IMR-90 (cell line): ENCODE measurements at regions not wholly inside any gene's neighbourhood (a gene's known extent, or its start where the extent isn't known, plus 50 kb on each side); places are given as distances from the start of the nearest gene placed in this dataset.

Experiments
- ATAC-seq: fragments of 200-7000 bp; cut with Tn5 transposase; 2 replicates; pipeline ENCODE4 v1.9.1; 2020; ENCODE audit warnings: low read depth, mild to moderate bottlenecking, moderate library complexity
- BruUV-seq: library from RNA; stranded (reverse); fragments of 400-500 nt; replicated peaks from 2 replicates; lab custom pipeline; 2021; lab: Mats Ljungman, UMichigan
- CTCF ChIA-PET: fragments of 300-600 bp; formaldehyde crosslinking; extraction: SDS; loops from one replicate; lab custom pipeline; 2021; ENCODE audit warnings: antibody characterized with exemption; lab: Yijun Ruan, JAX
- POLR2A ChIA-PET: fragments of 300-600 bp; sonication (Branson Sonifier 250); formaldehyde crosslinking; loops from one replicate; lab custom pipeline; 2022; ENCODE audit warnings: antibody characterized with exemption; ENCODE audit not compliant: unreplicated experiment; lab: Charles Lee
- DNase-seq: peaks from one replicate; pipeline ENCODE4 v3.0.0; 2013
- H2AFZ ChIP-seq: replicated peaks from 2 replicates; pipeline ENCODE3; 2013; ENCODE audit warnings: low read length, mild to moderate bottlenecking; ENCODE audit not compliant: poor library complexity
- H2AK5ac ChIP-seq: 2 replicates; pipeline ENCODE4 v1.6.1; 2013; ENCODE audit warnings: low read depth, low read length, inconsistent platforms
- H2AK9ac ChIP-seq: replicated peaks from 2 replicates; pipeline ENCODE3; 2013; ENCODE audit warnings: mild to moderate bottlenecking, low read depth, low read length, moderate library complexity; ENCODE audit not compliant: poor library complexity
- H2BK120ac ChIP-seq: 2 replicates; pipeline ENCODE4 v1.6.1; 2013; ENCODE audit warnings: low read depth, low read length, inconsistent platforms
- H2BK15ac ChIP-seq: 3 replicates; pipeline ENCODE4 v1.6.1; 2013; ENCODE audit warnings: low read depth, low read length, inconsistent platforms
- H2BK20ac ChIP-seq: 2 replicates; pipeline ENCODE4 v1.6.1; 2013; ENCODE audit warnings: low read depth, mild to moderate bottlenecking, inconsistent platforms, low read length, moderate library complexity
- H2BK5ac ChIP-seq: 2 replicates; pipeline ENCODE4 v1.6.1; 2013; ENCODE audit warnings: mild to moderate bottlenecking, low read depth, low read length, inconsistent platforms; ENCODE audit not compliant: poor library complexity, severe bottlenecking
- H3K14ac ChIP-seq: replicated peaks from 2 replicates; pipeline ENCODE4 v1.6.1; 2013; ENCODE audit warnings: low read depth, low read length, inconsistent platforms
- H3K18ac ChIP-seq: 2 replicates; pipeline ENCODE4 v1.6.1; 2013; ENCODE audit warnings: low read depth, low read length, control low read depth
- H3K23ac ChIP-seq: 2 replicates; pipeline ENCODE4 v1.6.1; 2013; ENCODE audit warnings: low read depth, low read length, inconsistent platforms
- H3K27ac ChIP-seq: 2 replicates; pipeline ENCODE4 v1.5.1; 2013; ENCODE audit warnings: mild to moderate bottlenecking, control low read depth, low read length; ENCODE audit not compliant: insufficient read depth
- H3K27me3 ChIP-seq: 2 replicates; pipeline ENCODE4 v1.6.1; 2013; ENCODE audit warnings: low read length; ENCODE audit not compliant: control insufficient read depth, insufficient read depth
- H3K36me3 ChIP-seq: 2 replicates; pipeline ENCODE4 v1.6.1; 2013; ENCODE audit warnings: low read length, mixed read lengths; ENCODE audit not compliant: control insufficient read depth, insufficient read depth
- H3K4ac ChIP-seq: 2 replicates; pipeline ENCODE4 v1.6.1; 2013; ENCODE audit warnings: low read depth, low read length, inconsistent platforms
- H3K4me1 ChIP-seq: 2 replicates; pipeline ENCODE4 v1.6.1; 2013; ENCODE audit warnings: low read length, mixed read lengths; ENCODE audit not compliant: control insufficient read depth, insufficient read depth
- H3K4me2 ChIP-seq: 2 replicates; pipeline ENCODE4 v1.6.1; 2013; ENCODE audit warnings: low read depth, mild to moderate bottlenecking, control low read depth, low read length, moderate library complexity
- H3K4me3 ChIP-seq: 2 replicates; pipeline ENCODE4 v1.5.1; 2013; ENCODE audit warnings: low read depth, mild to moderate bottlenecking, control low read depth, low read length, moderate library complexity; ENCODE audit not compliant: insufficient read depth
- H3K56ac ChIP-seq: 2 replicates; pipeline ENCODE4 v1.6.1; 2013; ENCODE audit warnings: low read length, inconsistent platforms; ENCODE audit not compliant: insufficient read depth; ENCODE audit errors: extremely low read depth
- H3K79me1 ChIP-seq, 2 experiments: 2 replicates each; pipeline ENCODE4 v1.6.1; 2013; ENCODE audit warnings: low read length in 2 of 2, inconsistent platforms in 1 of 2, low read depth in 1 of 2
- H3K9ac ChIP-seq: 2 replicates; pipeline ENCODE4 v1.6.1; 2013; ENCODE audit warnings: low read depth, low read length, control low read depth
- H3K9me1 ChIP-seq: 2 replicates; pipeline ENCODE4 v1.6.1; 2013; ENCODE audit warnings: low read length, inconsistent platforms; ENCODE audit not compliant: insufficient read depth
- H3K9me3 ChIP-seq: 2 replicates; pipeline ENCODE4 v1.6.1; 2013; ENCODE audit warnings: low read length; ENCODE audit not compliant: control insufficient read depth, insufficient read depth
- H4K20me1 ChIP-seq: 2 replicates; pipeline ENCODE4 v1.6.1; 2013; ENCODE audit warnings: low read length, inconsistent platforms; ENCODE audit not compliant: insufficient read depth
- H4K5ac ChIP-seq: 2 replicates; pipeline ENCODE4 v1.6.1; 2013; ENCODE audit warnings: mild to moderate bottlenecking, low read depth, low read length, control low read depth
- H4K8ac ChIP-seq, 2 experiments: 2 replicates each; pipeline ENCODE4 v1.6.1; 2013; ENCODE audit warnings: low read depth in 2 of 2, low read length in 2 of 2, control low read depth in 1 of 2, inconsistent platforms in 1 of 2
- H4K91ac ChIP-seq: 2 replicates; pipeline ENCODE4 v1.6.1; 2013; ENCODE audit warnings: low read depth, low read length, inconsistent platforms; ENCODE audit not compliant: insufficient read depth
- CEBPB ChIP-seq: IDR thresholded peaks from 2 replicates; pipeline ENCODE4 v1.6.1; 2012; ENCODE audit warnings: low read depth, low read length, improper control_type of control experiment
- SMC3 ChIP-seq: fragments of 150-350 bp; IDR thresholded peaks from 2 replicates; pipeline ENCODE4 v1.6.1; 2016; ENCODE audit warnings: low read depth, mild to moderate bottlenecking, antibody characterized with exemption, low read length, moderate library complexity
- WGBS, 2 experiments: methylation state at CpG; one replicate each; pipeline versions ENCODE4 v1.1.5 to v1.1.7; 2013; ENCODE audit warnings: missing lambda C conversion rate in 2 of 2; ENCODE audit not compliant: insufficient read length in 1 of 2; ENCODE audit errors: extremely low coverage in 2 of 2; 5-methylcytosine and 5-hydroxymethylcytosine counted together
- dilution Hi-C: fragments of 300-500 bp; cut with HindIII; formaldehyde crosslinking; loops from one replicate; pipeline ENCODE4 v1.14.3; 2018; ENCODE audit warnings: low sequenced_read_pairs; ENCODE audit not compliant: unreplicated experiment
- in situ Hi-C: fragments of 300-500 bp; cut with MboI; formaldehyde crosslinking; loops from 3 replicates; pipeline ENCODE4 v1.14.3; 2019; ENCODE audit warnings: low sequenced_read_pairs, inconsistent platforms, mixed read lengths
- intact Hi-C: fragments of 100-400 bp; cut with micrococcal nuclease; formaldehyde crosslinking; loops from 2 replicates; pipeline ENCODE4 v1.10.0; 2022
- TF ChIP-seq, protein P1 (sequence below): fragments of 150-350 bp; IDR thresholded peaks from 2 replicates; pipeline ENCODE4 v1.6.1; 2016; ENCODE audit warnings: low read depth, mild to moderate bottlenecking, low read length, moderate library complexity, borderline replicate concordance

DNA sequence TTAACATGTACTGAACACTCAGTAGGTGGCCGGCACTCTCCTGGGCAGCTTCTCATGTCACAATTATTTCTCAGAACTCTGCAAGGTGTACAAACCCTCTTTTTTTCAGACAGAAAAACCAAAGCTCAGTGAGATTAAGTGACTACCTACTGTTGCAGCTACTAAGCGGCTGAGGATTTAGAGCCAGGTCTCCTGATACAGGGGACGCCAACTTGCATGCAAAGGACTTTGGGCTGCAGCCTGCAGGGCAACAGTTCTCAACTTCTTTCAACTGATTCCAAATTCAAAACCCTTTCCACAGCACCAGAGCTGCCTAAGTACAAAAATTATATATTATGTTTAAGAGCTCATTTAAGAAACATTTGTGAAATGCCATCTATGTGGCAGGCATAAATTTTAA, 177.6 kb downstream of the SUCLG1 start:
- no peak overlapping the region for H3K4ac ChIP-seq
- no peak overlapping the region for H2BK120ac ChIP-seq
- no peak overlapping the region for H3K9ac ChIP-seq
- no peak overlapping the region for H3K56ac ChIP-seq
- dilution Hi-C loops: no loop called here
- DNase-seq (no peak), ATAC-seq (no peak)
- H4K20me1 ChIP-seq: no peaks in the 10 kb centered on the region
- no peaks in the 10 kb centered on the region for H3K27me3 ChIP-seq
- no TSS peak for BruUV-seq
- H2AK9ac ChIP-seq: no peak overlapping the region
- H3K4me2 ChIP-seq: no peak overlapping the region
- POLR2A ChIA-PET: no interaction called here
- H3K18ac ChIP-seq: no peak overlapping the region
- no peaks in the 10 kb centered on the region for H3K9me1 ChIP-seq
- H4K91ac ChIP-seq: no peak overlapping the region
- no peak overlapping the region for H3K4me3 ChIP-seq
- H3K23ac ChIP-seq: no peak overlapping the region
- H3K36me3 ChIP-seq: no peaks in the 10 kb centered on the region
- intact Hi-C loops: no loop called here
- CTCF ChIA-PET: no interaction called here
- TF ChIP-seq, protein P1, sequence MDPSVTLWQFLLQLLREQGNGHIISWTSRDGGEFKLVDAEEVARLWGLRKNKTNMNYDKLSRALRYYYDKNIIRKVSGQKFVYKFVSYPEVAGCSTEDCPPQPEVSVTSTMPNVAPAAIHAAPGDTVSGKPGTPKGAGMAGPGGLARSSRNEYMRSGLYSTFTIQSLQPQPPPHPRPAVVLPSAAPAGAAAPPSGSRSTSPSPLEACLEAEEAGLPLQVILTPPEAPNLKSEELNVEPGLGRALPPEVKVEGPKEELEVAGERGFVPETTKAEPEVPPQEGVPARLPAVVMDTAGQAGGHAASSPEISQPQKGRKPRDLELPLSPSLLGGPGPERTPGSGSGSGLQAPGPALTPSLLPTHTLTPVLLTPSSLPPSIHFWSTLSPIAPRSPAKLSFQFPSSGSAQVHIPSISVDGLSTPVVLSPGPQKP: no peak
- TF ChIP-seq SMC3 (no peak), CEBPB (no peak)
- in situ Hi-C loops: no loop called here
- no peak overlapping the region for H2AK5ac ChIP-seq
- H3K14ac ChIP-seq: no peak overlapping the region
- H2BK20ac ChIP-seq: no peak overlapping the region
- WGBS, 2 experiments: 67% methylated on average over 1 of the region's 3 CpGs; no CpG with 5 or more reads in 1 of the 2 experiments
- H3K9me3 ChIP-seq: no peaks in the 10 kb centered on the region
- no peak overlapping the region for H2AFZ ChIP-seq
- H3K79me1 ChIP-seq: no peaks in the 10 kb centered on the region
- H3K27ac ChIP-seq: no peak overlapping the region
- no peak overlapping the region for H4K8ac ChIP-seq
- H3K4me1 ChIP-seq: no peaks in the 10 kb centered on the region
- no peak overlapping the region for H2BK5ac ChIP-seq
- no peak overlapping the region for H4K5ac ChIP-seq
- no peak overlapping the region for H2BK15ac ChIP-seq
